ENCODE measurements at regions not wholly inside any gene's neighbourhood (a gene's known extent, or its start where the extent isn't known, plus 50 kb on each side); places are given as distances from the start of the nearest gene placed in this dataset.

GRCh38 chr2:12430407-12431133 is 286.2 kb upstream of the TRIB2 start:
- TF ChIP-seq EZH2phosphoT487 (IDR thresholded peaks at IDR 0.05) (no peak), EZH2 (IDR thresholded peaks at IDR 0.05) (no peak), CTCF (IDR thresholded peaks at IDR 0.05) (no peak)
- Mint-ChIP-seq H3K27me3 (ENCODE audit: insufficient read depth, low read depth) (peaks cover 4% of the 10 kb centered on the region), H3K4me3 (no peak overlapping the region), H3K27ac (no peak overlapping the region), H3K9me3 (no peaks in the 10 kb centered on the region), H3K36me3 (no peaks in the 10 kb centered on the region), H3K4me1 (peaks cover 21% of the 10 kb centered on the region)
- Histone ChIP-seq H3K27me3 (no peaks in the 10 kb centered on the region), H3K4me1 (peaks cover 14% of the 10 kb centered on the region), H3K27ac (no peak overlapping the region), H3F3A (ENCODE audit: low read depth) (no peaks in the 10 kb centered on the region), H4K20me1 (ENCODE audit: low read depth) (no peaks in the 10 kb centered on the region), H3K4me3 (no peak overlapping the region), H3K36me3 (no peaks in the 10 kb centered on the region), H2AFZ (replicated peaks) (no peak overlapping the region), H3K9ac (no peak overlapping the region), H3K4me2 (no peak overlapping the region), H3K9me3 (ENCODE audit: low read depth) (no peaks in the 10 kb centered on the region), H3K79me2 (ENCODE audit: low read depth) (no peaks in the 10 kb centered on the region)
- no peak for DNase-seq (ENCODE audit: low spot score)

GRCh38 chr2:12432985-12433625 is 283.6 kb upstream of the TRIB2 start:
- Mint-ChIP-seq H3K4me1 (peaks cover 13% of the 10 kb centered on the region), H3K36me3 (no peaks in the 10 kb centered on the region), H3K27me3 (ENCODE audit: insufficient read depth, low read depth) (peaks cover 4% of the 10 kb centered on the region), H3K4me3 (no peak overlapping the region), H3K27ac (no peak overlapping the region), H3K9me3 (no peaks in the 10 kb centered on the region)
- no peak overlapping the region for H3K4me3 ChIP-seq
- H3K9ac ChIP-seq, result no peak overlapping the region
- H4K20me1 ChIP-seq (ENCODE audit: low read depth), result no peaks in the 10 kb centered on the region
- H3K27me3 ChIP-seq, result no peaks in the 10 kb centered on the region
- H3K4me1 ChIP-seq, result peaks cover 14% of the 10 kb centered on the region
- TF ChIP-seq EZH2phosphoT487 (IDR thresholded peaks at IDR 0.05) (no peak), CTCF (IDR thresholded peaks at IDR 0.05) (no peak), EZH2 (IDR thresholded peaks at IDR 0.05) (no peak)
- no peaks in the 10 kb centered on the region for H3F3A ChIP-seq (ENCODE audit: low read depth)
- H3K36me3 ChIP-seq, result no peaks in the 10 kb centered on the region
- H3K9me3 ChIP-seq (ENCODE audit: low read depth), result no peaks in the 10 kb centered on the region
- H3K79me2 ChIP-seq (ENCODE audit: low read depth), result no peaks in the 10 kb centered on the region
- H3K27ac ChIP-seq, result no peak overlapping the region
- no peak overlapping the region for H3K4me2 ChIP-seq
- no peak for DNase-seq (ENCODE audit: low spot score)
- H2AFZ ChIP-seq (replicated peaks), result no peak overlapping the region

GRCh38 chr2:12433626-12433990 is 283.1 kb upstream of the TRIB2 start:
- Histone ChIP-seq H4K20me1 (ENCODE audit: low read depth) (no peaks in the 10 kb centered on the region), H3K4me1 (peaks cover 9% of the 10 kb centered on the region), H2AFZ (replicated peaks) (no peak overlapping the region), H3K9me3 (ENCODE audit: low read depth) (no peaks in the 10 kb centered on the region), H3K27ac (no peak overlapping the region), H3K79me2 (ENCODE audit: low read depth) (no peaks in the 10 kb centered on the region), H3K4me2 (no peak overlapping the region), H3F3A (ENCODE audit: low read depth) (no peaks in the 10 kb centered on the region), H3K36me3 (no peaks in the 10 kb centered on the region), H3K27me3 (no peaks in the 10 kb centered on the region), H3K9ac (no peak overlapping the region), H3K4me3 (no peak overlapping the region)
- DNase-seq (ENCODE audit: low spot score), result no peak
- peaks cover 8% of the 10 kb centered on the region for H3K4me1 Mint-ChIP-seq
- no peaks in the 10 kb centered on the region for H3K9me3 Mint-ChIP-seq
- H3K4me3 Mint-ChIP-seq, result no peak overlapping the region
- TF ChIP-seq CTCF (IDR thresholded peaks at IDR 0.05) (peak; percentile 15), EZH2phosphoT487 (IDR thresholded peaks at IDR 0.05) (no peak), EZH2 (IDR thresholded peaks at IDR 0.05) (no peak)
- no peaks in the 10 kb centered on the region for H3K36me3 Mint-ChIP-seq
- H3K27ac Mint-ChIP-seq, result no peak overlapping the region
- H3K27me3 Mint-ChIP-seq (ENCODE audit: insufficient read depth, low read depth), result peaks cover 4% of the 10 kb centered on the region
